H1 (cell line): ENCODE measurements at regions not wholly inside any gene's neighbourhood (a gene's known extent, or its start where the extent isn't known, plus 50 kb on each side); places are given as distances from the start of the nearest gene placed in this dataset.

Source experiments
- FOSL1 ChIP-seq: IDR thresholded peaks from 2 replicates; pipeline ENCODE4 v1.6.1; 2011; ENCODE audit warnings: mild to moderate bottlenecking, low read depth, low read length, moderate library complexity; ENCODE audit not compliant: insufficient read depth
- SAP30 ChIP-seq: fragments of 300-600 bp; sonication (generic); IDR thresholded peaks from 2 replicates; pipeline ENCODE4 v1.7.1; 2012; ENCODE audit warnings: low read length, moderate library complexity, mild to moderate bottlenecking, inconsistent platforms; ENCODE audit not compliant: insufficient read depth, insufficient replicate concordance
- TBP ChIP-seq: IDR thresholded peaks from 2 replicates; pipeline ENCODE4 v1.6.1; 2011; ENCODE audit warnings: low read depth, low read length, improper control_type of control experiment
- TF ChIP-seq, protein P1 (sequence below), 3 experiments: IDR thresholded peaks; 1 replicate in 2 of 3; 2 replicates in 1 of 3; pipeline versions ENCODE4 v1.5.1 to v1.6.1; 2011; ENCODE audit warnings: low read length in 3 of 3, mild to moderate bottlenecking in 3 of 3, inconsistent platforms in 2 of 3, low read depth in 1 of 3, moderate library complexity in 1 of 3; ENCODE audit not compliant: insufficient read depth in 1 of 3; ENCODE audit errors: control extremely low read depth in 1 of 3

DNA sequence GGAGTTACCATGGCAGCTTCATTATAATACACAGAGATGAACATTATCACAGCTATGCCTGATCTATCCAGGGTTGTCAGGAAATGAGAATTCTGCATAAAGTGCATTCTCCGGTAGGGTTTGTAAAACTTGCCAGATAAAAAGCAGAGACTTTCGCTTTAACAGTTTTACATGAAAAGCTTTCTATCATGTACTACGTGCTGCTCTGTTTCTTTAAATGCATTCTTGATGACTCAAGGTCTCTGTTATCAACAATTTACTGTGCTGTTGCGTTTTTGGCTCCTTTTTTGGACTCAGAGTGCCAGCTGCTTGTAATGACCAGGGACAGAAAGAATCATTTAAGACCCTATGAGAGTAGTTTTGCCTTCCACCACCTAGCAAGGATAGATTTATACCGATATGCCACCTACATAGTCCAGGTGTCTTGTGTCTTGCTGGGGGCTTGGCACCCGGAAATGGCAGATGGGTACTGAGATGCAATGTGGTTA is 371.2 kb downstream of the BTG1 start (continued):
- TF ChIP-seq, protein P1, sequence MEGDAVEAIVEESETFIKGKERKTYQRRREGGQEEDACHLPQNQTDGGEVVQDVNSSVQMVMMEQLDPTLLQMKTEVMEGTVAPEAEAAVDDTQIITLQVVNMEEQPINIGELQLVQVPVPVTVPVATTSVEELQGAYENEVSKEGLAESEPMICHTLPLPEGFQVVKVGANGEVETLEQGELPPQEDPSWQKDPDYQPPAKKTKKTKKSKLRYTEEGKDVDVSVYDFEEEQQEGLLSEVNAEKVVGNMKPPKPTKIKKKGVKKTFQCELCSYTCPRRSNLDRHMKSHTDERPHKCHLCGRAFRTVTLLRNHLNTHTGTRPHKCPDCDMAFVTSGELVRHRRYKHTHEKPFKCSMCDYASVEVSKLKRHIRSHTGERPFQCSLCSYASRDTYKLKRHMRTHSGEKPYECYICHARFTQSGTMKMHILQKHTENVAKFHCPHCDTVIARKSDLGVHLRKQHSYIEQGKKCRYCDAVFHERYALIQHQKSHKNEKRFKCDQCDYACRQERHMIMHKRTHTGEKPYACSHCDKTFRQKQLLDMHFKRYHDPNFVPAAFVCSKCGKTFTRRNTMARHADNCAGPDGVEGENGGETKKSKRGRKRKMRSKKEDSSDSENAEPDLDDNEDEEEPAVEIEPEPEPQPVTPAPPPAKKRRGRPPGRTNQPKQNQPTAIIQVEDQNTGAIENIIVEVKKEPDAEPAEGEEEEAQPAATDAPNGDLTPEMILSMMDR (IDR thresholded peaks at IDR 0.05; ENCODE audit: control extremely low read depth in 1 of 3, insufficient read depth in 1 of 3, low read depth in 1 of 3, low read length in 3 of 3), result no peak
- TF ChIP-seq TBP (no peak), FOSL1 (no peak), SAP30 (no peak)
